ENCODE measurements at regions not wholly inside any gene's neighbourhood (a gene's known extent, or its start where the extent isn't known, plus 50 kb on each side); places are given as distances from the start of the nearest gene placed in this dataset.

- no peaks in the 10 kb centered on the region for H3K36me3 ChIP-seq (replicated peaks)
- in situ Hi-C loops (cut with HindIII; ENCODE audit: low pct_ligation_motif_present, low sequenced_read_pairs): no loop called here
- H3K27me3 ChIP-seq (replicated peaks): no peaks in the 10 kb centered on the region
- H3K27ac ChIP-seq: no peak overlapping the region
- H3K4me3 ChIP-seq (ENCODE audit: low read depth, low read length): no peak overlapping the region
- DNase-seq: no peak
- no peak for TF ChIP-seq CTCF (IDR thresholded peaks at IDR 0.05; ENCODE audit: low read depth, low read length, missing control alignments)
Measured at GRCh38 chr3:106249981-106250380, 381.2 kb upstream of the CBLB start.

- Histone ChIP-seq H3K27ac (no peak overlapping the region), H3K4me3 (ENCODE audit: low read depth, low read length) (no peak overlapping the region), H3K36me3 (replicated peaks) (no peaks in the 10 kb centered on the region), H3K27me3 (replicated peaks) (no peaks in the 10 kb centered on the region)
- in situ Hi-C loops (cut with HindIII; ENCODE audit: low pct_ligation_motif_present, low sequenced_read_pairs): no loop called here
- no peak for TF ChIP-seq CTCF (IDR thresholded peaks at IDR 0.05; ENCODE audit: low read depth, low read length, missing control alignments)
- DNase-seq: no peak
Measured at GRCh38 chr3:106251160-106251892, 382.5 kb upstream of the CBLB start.

- H3K27me3 ChIP-seq (replicated peaks): no peaks in the 10 kb centered on the region
- DNase-seq: no peak
- H3K36me3 ChIP-seq (replicated peaks): no peaks in the 10 kb centered on the region
- TF ChIP-seq CTCF (IDR thresholded peaks at IDR 0.05; ENCODE audit: low read depth, low read length, missing control alignments): no peak
- H3K4me3 ChIP-seq (ENCODE audit: low read depth, low read length): no peak overlapping the region
- no peak overlapping the region for H3K27ac ChIP-seq
- in situ Hi-C loops (cut with HindIII; ENCODE audit: low pct_ligation_motif_present, low sequenced_read_pairs): no loop called here
Measured at GRCh38 chr3:106255870-106256248, 387.0 kb upstream of the CBLB start.

GRCh38 chr3:106256249-106256957, 387.6 kb upstream of the CBLB start:
- no peaks in the 10 kb centered on the region for H3K36me3 ChIP-seq (replicated peaks)
- H3K27me3 ChIP-seq (replicated peaks): no peaks in the 10 kb centered on the region
- H3K27ac ChIP-seq: no peak overlapping the region
- H3K4me3 ChIP-seq (ENCODE audit: low read depth, low read length): no peak overlapping the region
- TF ChIP-seq CTCF (IDR thresholded peaks at IDR 0.05; ENCODE audit: low read depth, low read length, missing control alignments): no peak
- in situ Hi-C loops (cut with HindIII; ENCODE audit: low pct_ligation_motif_present, low sequenced_read_pairs): no loop called here
- no peak for DNase-seq

- DNase-seq: no peak
- TF ChIP-seq CTCF (IDR thresholded peaks at IDR 0.05; ENCODE audit: low read depth, low read length, missing control alignments): no peak
- in situ Hi-C loops (cut with HindIII; ENCODE audit: low pct_ligation_motif_present, low sequenced_read_pairs): no loop called here
- Histone ChIP-seq H3K27me3 (replicated peaks) (no peaks in the 10 kb centered on the region), H3K4me3 (ENCODE audit: low read depth, low read length) (no peak overlapping the region), H3K36me3 (replicated peaks) (no peaks in the 10 kb centered on the region), H3K27ac (no peak overlapping the region)
Measured at GRCh38 chr3:106257172-106257571, 388.4 kb upstream of the CBLB start.

Measured in brain microvascular endothelial cell (primary cell).